ENCODE measurements at regions not wholly inside any gene's neighbourhood (a gene's known extent, or its start where the extent isn't known, plus 50 kb on each side); places are given as distances from the start of the nearest gene placed in this dataset.

- no peak for DNase-seq
These were observed 102.4 kb downstream of the SLIT2 start for GRCh38 chr4:20354120-20354519.

- no peak for DNase-seq
These were observed 104.9 kb downstream of the SLIT2 start for GRCh38 chr4:20356565-20356964.

- no peak for DNase-seq
These were observed 106.4 kb downstream of the SLIT2 start for GRCh38 chr4:20358110-20358509.

GRCh38 chr4:20359692-20360091, 108.0 kb downstream of the SLIT2 start:
- DNase-seq, result no peak

- DNase-seq, result no peak
These were observed 110.4 kb downstream of the SLIT2 start for GRCh38 chr4:20362148-20362547.

GRCh38 chr4:20364969-20365368, 113.3 kb downstream of the SLIT2 start:
- no peak for DNase-seq

GRCh38 chr4:20367446-20367845, 115.7 kb downstream of the SLIT2 start:
- no peak for DNase-seq

- DNase-seq, result no peak
These were observed 117.2 kb downstream of the SLIT2 start for GRCh38 chr4:20368926-20369325.

- no peak for DNase-seq
These were observed 118.6 kb downstream of the SLIT2 start for GRCh38 chr4:20370274-20370673.

- no peak for DNase-seq
These were observed 124.4 kb downstream of the SLIT2 start for GRCh38 chr4:20376070-20376469.

GRCh38 chr4:20378181-20378580, 126.5 kb downstream of the SLIT2 start:
- DNase-seq, result no peak

- no peak for DNase-seq
These were observed 129.3 kb downstream of the SLIT2 start for GRCh38 chr4:20381005-20381404.

- DNase-seq, result no peak
These were observed 131.6 kb downstream of the SLIT2 start for GRCh38 chr4:20383283-20383682.

GRCh38 chr4:20383969-20384368, 132.3 kb downstream of the SLIT2 start:
- DNase-seq, result no peak

GRCh38 chr4:20384456-20384855, 132.8 kb downstream of the SLIT2 start:
- DNase-seq, result no peak

GRCh38 chr4:20386001-20386740, 134.5 kb downstream of the SLIT2 start:
- DNase-seq, result no peak

- no peak for DNase-seq
These were observed 135.2 kb downstream of the SLIT2 start for GRCh38 chr4:20386906-20387305.

GRCh38 chr4:20391198-20391597, 139.5 kb downstream of the SLIT2 start:
- no peak for DNase-seq

GRCh38 chr4:20391912-20392311, 140.2 kb downstream of the SLIT2 start:
- DNase-seq, result no peak

- no peak for DNase-seq
These were observed 141.9 kb downstream of the SLIT2 start for GRCh38 chr4:20393486-20394100.

GRCh38 chr4:20394512-20394911, 142.8 kb downstream of the SLIT2 start:
- no peak for DNase-seq

- DNase-seq, result peak; percentile 48
These were observed 143.6 kb downstream of the SLIT2 start for GRCh38 chr4:20395160-20395773.

GRCh38 chr4:20403290-20403689, 151.6 kb downstream of the SLIT2 start:
- no peak for DNase-seq

- DNase-seq, result no peak
These were observed 152.1 kb downstream of the SLIT2 start for GRCh38 chr4:20403846-20404245.

Measured in hematopoietic multipotent progenitor cell treated with erythropoietin and hydrocortisone succinate and interleukin-3 and kit ligand, for 8 days (in vitro differentiated cells).